HG03457 (cell line): ENCODE measurements at regions not wholly inside any gene's neighbourhood (a gene's known extent, or its start where the extent isn't known, plus 50 kb on each side); places are given as distances from the start of the nearest gene placed in this dataset.

Experiments used
- ATAC-seq: cut with Tn5 transposase; IDR thresholded peaks from one replicate; pipeline ENCODE4 v1.9.1; 2021; ENCODE audit warnings: moderate number of reproducible peaks; ENCODE audit not compliant: unreplicated experiment

GRCh38 chr1:168782559-168783116, 53.6 kb upstream of the DPT start:
- ATAC-seq, result no peak

GRCh38 chr1:168783458-168784210, 54.6 kb upstream of the DPT start:
- no peak for ATAC-seq

GRCh38 chr1:168786476-168787330, 57.7 kb upstream of the DPT start:
- no peak for ATAC-seq

- ATAC-seq, result no peak
Observed at GRCh38 chr1:168788258-168788657, 59.3 kb upstream of the DPT start.

- no peak for ATAC-seq
Observed at GRCh38 chr1:168789501-168789900, 60.5 kb upstream of the DPT start.

- ATAC-seq, result no peak
Observed at GRCh38 chr1:168792142-168792541, 63.1 kb upstream of the DPT start.

GRCh38 chr1:168792592-168793125, 63.7 kb upstream of the DPT start:
- no peak for ATAC-seq

- ATAC-seq, result no peak
Observed at GRCh38 chr1:168794057-168794456, 65.1 kb upstream of the DPT start.

GRCh38 chr1:168795681-168796080, 66.7 kb upstream of the DPT start:
- no peak for ATAC-seq

- ATAC-seq, result no peak
Observed at GRCh38 chr1:168799927-168800605, 71.1 kb upstream of the DPT start.

GRCh38 chr1:168801032-168801745, 72.2 kb upstream of the DPT start:
- ATAC-seq, result no peak

GRCh38 chr1:168803806-168804510, 75.0 kb upstream of the DPT start:
- no peak for ATAC-seq

GRCh38 chr1:168806952-168807351, 77.9 kb upstream of the DPT start:
- ATAC-seq, result no peak

- ATAC-seq, result no peak
Observed at GRCh38 chr1:168811176-168811575, 82.2 kb upstream of the DPT start.

- no peak for ATAC-seq
Observed at GRCh38 chr1:168819668-168820067, 90.7 kb upstream of the DPT start.

GRCh38 chr1:168821434-168821833, 92.4 kb upstream of the DPT start:
- no peak for ATAC-seq

- ATAC-seq, result no peak
Observed at GRCh38 chr1:168822911-168823310, 93.9 kb upstream of the DPT start.

GRCh38 chr1:168823988-168824387, 95.0 kb upstream of the DPT start:
- ATAC-seq, result no peak

- no peak for ATAC-seq
Observed at GRCh38 chr1:168824418-168825065, 95.5 kb upstream of the DPT start.
